HG02642 (cell line): ENCODE measurements at regions not wholly inside any gene's neighbourhood (a gene's known extent, or its start where the extent isn't known, plus 50 kb on each side); places are given as distances from the start of the nearest gene placed in this dataset.

Experiments used
- ATAC-seq: cut with Tn5 transposase; IDR thresholded peaks from one replicate; pipeline ENCODE4 v1.9.1; 2021; ENCODE audit warnings: mild to moderate bottlenecking; ENCODE audit not compliant: unreplicated experiment, poor library complexity

DNA sequence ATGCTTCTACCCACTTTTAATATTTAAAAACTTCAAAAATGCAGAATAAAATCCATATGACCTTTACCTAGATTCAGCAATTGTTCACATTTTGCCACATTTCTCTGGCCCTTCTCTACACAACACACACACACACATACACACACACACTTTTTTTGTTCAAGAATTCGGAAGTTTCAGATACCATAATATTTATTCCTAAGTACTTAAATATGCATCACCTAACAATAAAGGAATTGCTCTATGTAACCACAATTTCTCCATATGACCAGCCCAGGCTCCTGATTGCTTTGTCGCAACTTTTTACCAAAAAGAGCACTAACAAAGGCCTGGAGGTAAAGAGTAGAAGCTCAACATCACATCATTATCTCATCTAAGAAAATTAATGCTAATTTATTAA is 106.6 kb downstream of the FAS start:
- ATAC-seq, result no peak

DNA sequence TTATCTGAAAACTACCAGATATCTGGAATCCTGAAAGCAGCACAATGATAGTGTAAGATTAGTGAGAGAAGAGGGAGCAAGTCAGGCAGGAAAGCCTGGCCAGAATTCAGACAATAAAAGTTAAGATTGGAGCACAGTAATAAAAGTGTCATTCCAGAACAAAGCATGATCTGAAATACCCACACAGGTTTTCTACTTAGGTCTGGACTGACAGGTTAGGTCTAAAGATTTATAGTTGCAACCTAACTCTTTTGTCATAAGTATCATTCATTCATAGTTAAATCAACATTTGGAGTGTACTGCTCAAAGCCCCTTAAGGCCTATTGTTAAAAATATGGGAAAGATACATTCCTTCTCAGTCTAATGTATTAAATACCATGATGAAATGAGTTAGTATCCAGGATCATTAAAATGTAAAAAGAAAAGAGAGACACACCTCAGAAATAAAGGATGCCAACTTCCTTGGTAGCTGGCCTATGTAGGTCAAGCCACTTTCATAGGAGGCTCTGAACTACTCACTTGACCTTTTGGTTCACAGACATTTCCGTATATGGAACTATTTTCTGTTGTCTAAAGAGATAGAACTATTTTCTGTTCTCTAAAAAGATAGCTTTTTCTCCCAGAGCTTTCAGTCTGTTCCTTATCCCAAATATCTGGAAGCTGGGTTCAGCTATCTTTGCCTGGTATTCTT is 105.2 kb downstream of the FAS start:
- ATAC-seq, result no peak

DNA sequence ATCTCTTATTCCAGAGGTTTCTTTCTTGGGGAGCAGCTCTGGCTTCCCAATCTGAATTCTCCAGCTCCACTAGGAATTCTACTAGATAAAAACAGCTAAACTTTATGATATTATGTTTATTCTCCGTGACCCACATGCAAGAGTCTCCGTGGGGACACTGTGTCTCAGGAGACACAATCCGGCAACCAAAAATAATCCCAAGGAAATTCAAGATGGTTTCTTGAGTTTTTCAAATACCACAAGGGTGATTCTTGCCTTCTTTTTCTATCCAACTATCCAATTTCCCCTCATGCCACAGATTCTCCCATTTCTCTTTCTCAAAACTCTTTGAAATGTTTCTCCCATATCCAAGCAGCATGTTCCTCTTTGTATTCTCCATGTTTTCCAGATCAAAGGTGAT is 103.1 kb downstream of the FAS start:
- ATAC-seq, result no peak

DNA sequence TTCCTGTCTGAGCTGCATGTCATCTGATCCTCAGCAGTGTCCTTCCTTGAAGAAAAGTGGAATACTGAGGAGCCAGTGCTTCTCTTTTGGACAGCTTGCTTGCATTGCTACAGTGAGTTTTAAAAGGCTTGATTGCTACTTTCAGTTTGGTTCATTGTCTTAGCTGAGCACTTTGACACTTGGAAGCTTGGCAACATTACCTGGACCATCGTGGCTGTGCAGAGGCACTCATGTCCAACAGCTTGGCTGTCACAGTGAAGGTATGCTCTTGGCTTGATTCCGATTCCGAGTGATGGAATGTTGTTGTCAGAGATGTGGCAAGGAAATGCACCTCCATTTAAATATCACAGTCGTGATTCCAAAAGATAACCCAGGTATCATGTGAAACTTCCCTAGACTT is 102.4 kb downstream of the FAS start:
- no peak for ATAC-seq

DNA sequence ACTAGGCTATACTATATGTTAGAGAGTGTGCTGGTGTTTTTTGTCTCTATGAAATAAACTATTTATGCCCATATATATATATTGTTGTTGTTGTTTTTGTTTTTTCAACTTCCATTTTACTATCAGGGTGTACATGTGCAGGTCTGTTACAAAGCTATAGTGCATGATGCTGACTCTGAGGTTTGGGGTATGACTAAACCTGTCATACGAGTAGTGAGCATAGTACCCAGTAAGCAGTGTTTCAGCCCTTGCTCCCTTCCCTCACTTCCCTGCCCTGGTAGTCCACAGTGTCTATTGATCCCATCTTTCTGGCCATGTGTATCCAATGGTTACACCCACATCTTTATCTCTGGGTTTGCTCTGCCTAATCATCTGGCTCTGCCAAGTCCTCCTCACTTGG is 101.8 kb downstream of the FAS start:
- ATAC-seq, result no peak

DNA sequence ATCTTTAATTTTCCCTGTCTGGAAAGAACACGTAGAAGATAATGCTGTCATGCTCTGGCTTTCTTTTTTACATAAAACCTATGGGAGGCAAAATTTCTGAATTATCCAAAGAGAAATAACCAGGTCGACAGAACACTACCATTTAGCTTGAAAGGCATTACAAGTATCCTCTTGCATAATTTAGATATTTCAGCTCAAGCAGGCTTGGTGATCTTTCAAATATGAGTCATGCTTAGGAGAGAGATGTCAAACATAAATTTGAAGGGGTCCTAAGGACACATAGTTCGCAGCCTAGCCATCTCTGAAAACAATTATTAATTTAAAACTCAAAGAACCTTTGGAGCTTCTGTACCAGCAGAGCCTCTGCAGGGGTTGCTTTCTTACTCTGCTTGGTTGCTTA is 100.9 kb downstream of the FAS start:
- no peak for ATAC-seq

DNA sequence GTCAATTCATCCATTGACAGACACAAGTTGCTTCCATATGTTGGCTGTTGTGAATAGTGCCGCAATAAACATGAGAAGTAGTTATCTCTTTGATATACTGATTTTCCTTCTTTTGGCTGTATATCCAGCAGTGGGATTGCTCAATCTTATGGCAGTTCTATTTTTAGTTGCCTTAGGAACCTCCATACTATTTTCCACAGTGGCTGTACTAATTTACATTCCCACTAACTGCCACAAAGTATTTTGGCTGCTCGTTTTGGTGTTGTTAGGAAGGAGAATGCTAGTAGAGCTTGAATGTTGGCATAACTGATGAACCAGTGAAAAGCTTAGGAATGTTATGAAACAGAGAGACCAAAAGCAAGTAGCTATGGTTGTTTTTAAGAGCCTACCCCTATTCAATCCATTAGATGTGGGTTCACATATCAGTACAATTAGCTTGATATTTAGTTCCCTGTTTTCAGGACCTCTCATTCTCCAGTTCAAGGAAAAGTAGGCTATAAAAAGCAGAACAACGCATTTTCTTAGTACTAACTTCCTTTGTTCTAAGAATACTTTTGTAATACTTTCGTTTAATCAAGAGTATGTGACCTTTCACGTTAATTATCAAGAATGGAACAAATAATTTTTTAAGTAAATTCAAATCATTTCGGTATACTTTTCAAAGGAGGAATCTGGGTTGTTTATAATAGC is 100.3 kb downstream of the FAS start:
- no peak for ATAC-seq

DNA sequence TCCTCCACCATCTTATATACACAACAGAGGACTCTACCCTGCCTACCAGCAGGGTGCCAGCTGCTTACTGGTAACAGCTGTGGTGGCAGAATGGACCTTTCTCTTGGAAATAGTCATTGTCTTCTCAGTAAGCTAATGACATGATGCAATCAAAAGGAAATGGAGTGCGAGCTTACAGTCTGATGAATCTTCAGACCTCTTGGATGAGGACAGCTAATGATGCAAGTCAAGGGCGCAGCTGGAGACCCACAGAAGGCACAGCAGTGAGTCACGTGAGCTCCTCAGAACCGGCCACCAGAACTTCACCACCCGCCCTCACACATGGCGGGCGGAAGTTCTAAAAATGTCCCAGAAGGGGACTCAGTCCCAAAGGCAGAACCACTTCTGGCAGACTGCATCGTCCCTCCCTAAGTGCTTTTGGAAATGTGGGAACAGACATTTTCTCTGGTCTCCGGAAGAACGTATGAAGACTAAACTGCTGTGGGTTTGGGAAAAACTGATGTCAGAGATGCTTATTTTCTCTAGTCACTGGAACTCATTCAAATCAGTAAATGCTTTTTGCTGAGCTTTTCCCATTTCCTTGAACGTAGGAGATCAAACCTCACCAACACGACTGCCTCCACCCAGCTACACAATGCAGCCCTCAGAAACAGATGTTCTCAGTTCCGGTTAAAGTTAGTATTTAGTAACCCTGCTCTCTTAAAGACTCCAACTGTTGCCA is 96.4 kb downstream of the FAS start:
- ATAC-seq, result no peak

DNA sequence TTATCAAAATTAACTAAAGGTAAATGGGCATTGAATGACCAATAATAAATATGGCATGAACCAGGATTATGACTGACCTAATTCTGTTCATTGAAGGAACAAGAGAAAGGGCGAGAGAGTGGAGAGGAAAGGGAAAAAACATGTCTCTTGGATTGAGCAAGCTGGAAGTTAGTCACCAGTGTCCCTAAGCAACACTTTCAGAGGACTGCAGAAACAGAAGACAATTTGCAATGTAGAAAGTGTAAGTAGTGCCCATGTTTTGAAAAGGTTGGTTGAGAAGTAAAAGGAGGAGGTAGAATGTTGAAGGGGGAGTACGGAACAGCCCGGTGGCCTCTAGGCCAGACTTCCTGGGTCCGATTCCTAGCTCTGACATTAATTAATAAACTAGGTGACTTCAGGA is 94.6 kb downstream of the FAS start:
- ATAC-seq, result no peak

DNA sequence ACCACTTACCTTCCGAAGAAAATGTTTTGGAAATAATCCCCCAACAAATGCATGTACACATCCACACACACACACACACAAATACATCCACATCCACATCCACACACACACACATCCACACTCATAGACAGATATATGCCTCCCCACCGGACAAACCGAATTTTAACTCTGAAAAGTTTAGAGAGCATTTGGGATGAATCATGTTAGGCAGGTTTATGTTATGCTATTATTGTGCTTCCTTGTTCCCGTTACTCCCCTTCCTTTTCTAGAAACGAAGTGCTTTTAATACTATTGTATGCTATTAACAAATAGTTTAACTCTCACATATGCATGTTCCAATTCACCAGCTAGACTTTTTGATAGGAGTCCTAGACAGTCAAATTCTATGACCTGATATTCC is 91.5 kb downstream of the FAS start:
- ATAC-seq, result no peak

DNA sequence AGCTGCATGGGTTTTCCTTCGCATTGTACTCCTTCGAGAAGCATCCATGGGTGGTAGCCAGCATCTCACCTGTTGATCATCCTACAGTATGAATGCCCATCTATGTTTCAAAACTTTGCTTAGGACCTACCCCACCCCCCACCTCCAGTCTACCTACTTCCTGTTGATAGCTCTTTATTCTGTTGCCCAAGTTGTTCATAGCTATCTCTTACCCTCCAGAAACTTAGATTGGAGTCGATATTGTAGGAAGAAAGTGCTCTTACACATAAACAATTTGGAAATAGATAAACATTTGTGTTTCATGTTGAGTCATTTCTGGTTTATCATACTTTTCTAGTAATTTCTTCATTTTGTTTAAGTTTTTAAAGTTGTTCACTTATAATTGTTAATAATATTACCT is 90.1 kb downstream of the FAS start:
- no peak for ATAC-seq

DNA sequence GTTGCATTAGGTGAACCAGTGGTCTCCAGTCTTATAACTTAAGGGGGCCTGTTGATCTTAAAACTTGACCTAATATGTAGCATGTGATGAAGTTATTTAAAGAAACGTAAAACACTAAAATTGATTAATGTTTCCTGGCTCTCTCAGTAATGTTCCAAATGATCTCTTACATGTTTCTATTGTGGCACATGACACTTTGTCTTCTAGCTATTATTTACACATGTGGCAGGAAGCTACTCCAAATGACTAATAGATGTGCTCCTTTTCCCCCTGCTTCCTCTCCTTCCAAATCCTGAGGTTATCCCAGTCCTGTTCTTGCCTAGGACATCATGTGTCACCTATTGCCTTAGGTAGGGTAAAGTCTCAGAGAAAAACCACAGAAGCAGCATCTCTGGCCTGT is 89.4 kb downstream of the FAS start:
- no peak for ATAC-seq

DNA sequence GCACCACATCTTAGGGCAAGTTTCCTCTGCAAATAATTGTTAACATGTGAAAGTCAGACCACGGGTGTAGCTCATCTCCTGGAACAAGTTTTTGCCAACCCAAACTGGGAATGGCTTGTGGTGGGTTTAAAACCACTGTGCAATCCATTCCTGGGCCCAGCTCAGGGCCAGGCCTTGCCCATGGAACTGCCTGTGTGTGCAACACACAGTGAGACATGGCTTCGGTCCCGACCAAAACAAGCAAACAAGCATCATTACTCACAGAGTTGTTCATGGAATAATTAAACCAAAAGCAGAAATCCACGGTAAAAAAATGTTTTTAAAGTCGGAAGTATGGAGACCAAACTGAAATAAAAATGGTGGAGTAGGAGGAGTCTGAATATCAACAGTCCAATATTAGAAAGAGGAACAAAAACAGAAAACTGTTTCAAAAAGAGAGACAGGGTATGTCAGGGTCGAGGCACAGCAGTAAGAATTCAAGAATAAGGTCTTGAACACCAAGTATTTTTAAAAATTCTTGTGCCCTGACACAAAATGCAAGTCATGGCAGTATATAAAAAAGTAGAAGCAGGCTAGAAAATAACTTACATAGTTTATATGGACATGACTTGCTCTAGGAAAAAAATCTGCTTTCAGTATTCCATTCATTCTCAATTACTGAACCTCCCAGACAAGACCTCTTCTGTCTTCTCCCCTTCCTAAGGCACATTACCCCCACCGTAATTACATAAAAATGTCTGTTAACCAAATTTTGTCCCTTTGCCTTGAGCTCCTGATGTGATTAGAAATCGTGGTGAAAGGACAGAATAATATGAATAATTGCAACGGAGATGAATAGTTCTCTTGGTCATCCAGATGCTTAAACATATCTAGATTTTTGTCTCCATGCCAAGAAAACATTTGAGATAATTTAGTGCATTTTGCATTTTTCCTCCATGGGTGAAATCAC is 88.4 kb downstream of the FAS start:
- ATAC-seq, result no peak

DNA sequence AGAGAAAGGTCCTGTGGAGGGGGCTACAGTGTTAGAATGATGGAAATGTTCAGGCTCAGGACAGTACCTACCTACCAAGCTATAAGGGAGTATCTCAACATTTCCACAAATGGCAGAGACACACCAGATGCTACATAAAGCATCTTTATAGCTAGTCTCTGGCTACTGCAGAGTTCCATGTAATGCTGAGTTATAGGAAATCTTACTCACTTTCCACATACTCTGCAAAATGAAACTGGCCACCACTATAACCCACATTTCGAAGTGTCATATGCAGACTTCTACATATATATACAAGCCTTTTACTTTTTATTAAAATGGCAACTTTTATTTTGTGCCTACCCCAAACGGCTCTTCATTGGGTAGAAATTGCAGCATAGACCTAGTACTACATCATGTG is 85.5 kb downstream of the FAS start:
- no peak for ATAC-seq

DNA sequence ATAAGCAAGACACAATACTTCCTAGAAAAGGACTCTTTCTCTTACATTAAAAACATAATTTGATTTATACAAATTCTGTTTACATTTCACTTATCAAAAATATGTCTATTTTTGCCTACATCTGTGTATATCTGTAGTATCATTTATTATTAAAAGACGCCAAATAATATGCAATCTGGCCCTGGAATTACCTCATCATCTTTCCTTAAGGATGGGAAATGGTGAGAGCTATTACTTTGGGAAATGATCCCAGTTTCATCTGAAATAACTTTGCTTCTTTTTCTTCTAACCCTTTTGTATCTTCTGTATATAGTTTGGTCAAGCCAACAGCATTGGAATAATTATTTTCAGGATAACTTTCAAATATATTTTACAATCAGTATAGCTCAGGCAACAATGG is 85.0 kb downstream of the FAS start:
- ATAC-seq, result no peak

DNA sequence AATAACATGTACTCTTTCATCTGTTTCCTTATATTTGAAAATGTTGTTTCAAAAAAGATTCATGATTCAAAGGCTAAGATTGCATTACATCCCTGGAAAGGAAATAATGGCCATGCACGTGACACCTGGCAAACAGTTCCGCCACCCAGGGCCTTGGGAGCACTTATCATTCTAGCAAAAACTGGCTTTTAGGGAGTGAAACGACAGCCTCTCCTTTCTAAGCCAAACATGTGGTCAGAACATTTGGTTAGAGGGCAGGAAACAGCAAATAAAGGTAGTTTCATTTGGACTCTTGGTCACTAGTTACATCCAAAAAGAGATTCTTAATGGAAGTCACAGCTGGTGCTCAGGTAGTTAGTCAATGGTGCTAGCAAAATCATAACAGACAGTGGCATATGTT is 83.5 kb downstream of the FAS start:
- ATAC-seq, result no peak

DNA sequence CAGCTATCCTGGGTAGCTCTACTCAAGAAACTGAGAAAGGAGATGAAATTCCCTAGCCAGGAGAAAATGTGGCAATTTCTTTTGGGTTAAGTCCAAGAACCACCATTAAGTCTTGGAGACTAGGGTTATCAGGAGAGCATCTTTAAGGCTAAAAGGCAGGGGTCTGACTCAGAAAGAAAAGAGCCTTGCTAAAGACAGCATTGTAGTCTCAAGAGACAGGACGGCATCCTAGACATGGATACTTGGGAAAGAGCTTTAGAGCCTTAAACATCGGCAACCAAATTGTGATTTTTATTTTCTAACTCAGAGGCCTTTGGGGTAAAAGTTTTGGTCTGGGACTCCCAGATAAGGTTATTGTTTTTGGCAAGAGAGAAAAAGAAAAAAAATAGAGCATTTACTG is 83.1 kb downstream of the FAS start:
- no peak for ATAC-seq

DNA sequence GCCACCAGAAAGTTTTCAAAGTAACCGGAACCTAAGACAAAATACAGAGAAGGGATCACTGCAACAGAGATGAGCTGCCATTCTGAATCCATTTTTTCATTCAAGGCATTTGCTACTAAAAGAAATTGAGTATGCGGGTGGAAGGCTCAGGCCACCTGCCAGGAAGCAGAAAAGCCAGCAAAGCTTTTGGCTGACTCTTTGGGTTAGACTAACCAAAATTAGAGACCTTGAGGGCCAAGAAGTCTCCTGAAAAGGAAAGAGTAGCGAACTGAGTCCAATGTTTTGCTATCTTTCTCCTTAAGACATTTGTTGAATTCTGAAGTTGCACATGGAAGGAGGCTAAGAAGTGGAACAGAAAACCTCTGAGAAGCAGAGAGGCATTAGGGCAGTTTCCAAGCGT is 79.0 kb downstream of the FAS start:
- ATAC-seq, result no peak
